GF-D8 (cell line): ENCODE measurements at regions not wholly inside any gene's neighbourhood (a gene's known extent, or its start where the extent isn't known, plus 50 kb on each side); places are given as distances from the start of the nearest gene placed in this dataset.

ENCODE experiments used
- DNase-seq: peaks from one replicate; lab custom pipeline; 2025; lab: John Stamatoyannopoulos, UW

DNA sequence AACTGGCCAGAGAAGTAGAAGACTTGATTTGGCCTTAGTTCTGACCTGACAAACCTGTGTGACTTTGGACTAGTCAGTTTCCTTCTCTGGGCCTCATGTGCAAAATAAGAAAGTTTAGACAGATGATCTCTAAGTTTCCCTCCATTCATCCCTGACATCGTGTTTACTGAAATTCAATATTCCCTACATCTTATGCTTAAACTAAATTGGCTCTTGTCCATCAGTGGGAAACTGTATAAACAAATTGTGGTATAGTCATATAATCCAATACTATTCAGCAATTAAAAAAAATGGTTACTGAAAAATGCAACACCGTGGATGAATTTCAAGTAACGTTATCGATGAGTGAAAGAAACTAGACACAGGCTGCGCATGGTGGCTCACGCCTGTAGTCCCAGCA is 64.4 kb upstream of the HRH1 start:
- DNase-seq: no peak

- DNase-seq: no peak
Measured at GRCh38 chr3:11090551-11090950, 63.7 kb upstream of the HRH1 start.

DNA sequence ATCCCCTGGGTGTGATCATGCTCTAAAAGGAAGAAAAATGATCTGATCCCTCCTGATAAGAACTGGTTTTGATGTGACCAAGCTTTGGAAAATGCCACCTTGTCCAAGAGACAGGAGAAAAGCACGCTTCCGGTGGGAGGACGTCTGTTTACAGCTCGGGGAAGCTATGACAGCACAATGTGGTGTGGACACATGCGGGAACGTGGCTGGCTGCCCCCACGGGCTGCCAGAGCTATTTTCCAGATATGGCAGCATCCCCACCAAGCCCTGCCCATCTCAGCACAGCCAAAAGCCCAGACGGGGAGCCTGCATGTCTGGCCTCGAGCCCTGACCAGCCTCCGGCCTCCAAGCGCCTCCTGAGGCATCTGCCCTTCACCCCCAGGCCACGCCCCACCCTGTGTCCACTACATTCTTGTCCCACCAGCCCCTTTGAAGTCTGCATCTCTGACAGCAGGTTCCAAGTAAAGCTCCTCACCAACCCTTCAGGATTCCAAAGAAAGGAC is 63.2 kb upstream of the HRH1 start:
- DNase-seq: no peak

DNA sequence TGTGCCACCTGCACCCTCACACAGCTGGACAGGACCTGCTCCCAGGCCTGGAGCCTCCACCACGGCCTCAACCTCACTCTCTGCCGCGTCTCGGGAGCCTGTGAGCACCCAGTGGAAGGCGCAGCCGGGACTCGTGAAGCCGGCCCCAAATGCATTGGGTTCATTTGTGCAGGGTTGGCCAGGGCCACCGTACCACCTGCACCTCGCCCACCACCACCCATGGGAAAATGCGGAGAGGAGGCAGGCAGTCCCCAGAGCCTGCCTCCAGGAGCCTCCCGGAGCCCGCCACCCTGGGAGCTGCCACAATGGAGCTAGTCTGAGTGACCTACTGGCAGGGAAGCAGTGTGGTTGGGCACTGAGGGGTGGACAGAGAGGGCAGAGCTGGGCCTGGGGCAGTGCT is 62.5 kb upstream of the HRH1 start:
- no peak for DNase-seq

GRCh38 chr3:11093823-11094340 is 60.4 kb upstream of the HRH1 start:
- no peak for DNase-seq

DNA sequence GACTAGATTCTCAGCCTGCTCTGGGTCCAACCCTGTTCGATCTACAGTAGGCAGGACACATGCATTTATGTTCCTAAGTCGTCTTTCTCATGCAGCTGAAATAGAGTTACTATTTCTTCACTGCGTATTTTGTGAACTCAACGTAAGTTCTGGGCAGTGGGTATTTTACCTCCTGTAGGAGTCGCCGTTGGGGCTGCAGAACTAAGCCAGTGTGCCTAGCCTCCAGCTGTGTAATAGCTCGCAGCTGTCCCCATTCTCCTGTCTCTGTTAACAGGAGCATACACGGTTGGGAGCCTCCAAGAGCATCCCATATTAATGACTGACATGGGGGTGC is 58.4 kb upstream of the HRH1 start:
- no peak for DNase-seq

DNA sequence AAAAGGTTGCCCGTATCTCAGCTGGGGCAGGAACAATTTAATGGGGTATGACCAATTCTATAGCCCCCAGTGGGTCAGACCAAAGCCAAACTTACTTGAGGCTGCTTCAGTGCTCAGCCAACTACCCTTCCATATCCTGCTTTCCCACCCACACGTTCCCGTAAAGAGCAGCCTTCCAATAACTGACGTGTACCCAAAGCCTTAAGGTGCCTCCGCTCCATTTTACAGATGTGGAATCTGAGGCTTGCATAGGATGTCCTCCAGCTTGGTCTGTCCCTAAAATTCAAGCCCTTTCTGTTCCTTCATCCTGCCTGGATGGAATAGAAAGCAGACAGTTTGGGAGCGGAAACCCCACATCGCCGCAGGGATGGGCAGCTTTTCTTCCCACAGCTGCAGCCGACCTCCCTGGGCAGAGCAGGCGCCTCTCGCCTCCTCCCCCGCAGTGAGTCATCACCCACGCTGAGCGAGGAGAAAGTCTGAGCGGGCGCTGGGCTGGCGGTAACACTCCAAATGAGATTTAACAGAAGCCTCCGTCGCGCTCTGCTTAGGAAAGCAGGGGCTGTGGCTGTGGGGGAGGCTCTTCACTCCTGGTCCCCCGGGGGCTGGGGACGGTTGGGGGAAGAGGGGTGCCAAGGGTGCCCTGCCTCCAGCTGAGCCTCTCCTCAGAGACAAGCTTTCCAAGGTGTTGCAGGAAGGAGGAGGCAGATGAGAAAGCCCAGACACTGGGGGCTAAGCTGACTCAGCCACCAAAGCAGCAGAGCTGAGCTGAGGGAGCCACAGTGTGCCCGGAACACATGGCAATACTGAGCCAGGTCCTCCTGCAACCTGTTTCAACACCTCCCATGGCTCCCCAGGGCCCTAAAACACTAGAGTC is 57.8 kb upstream of the HRH1 start:
- DNase-seq: peak; percentile 41

DNA sequence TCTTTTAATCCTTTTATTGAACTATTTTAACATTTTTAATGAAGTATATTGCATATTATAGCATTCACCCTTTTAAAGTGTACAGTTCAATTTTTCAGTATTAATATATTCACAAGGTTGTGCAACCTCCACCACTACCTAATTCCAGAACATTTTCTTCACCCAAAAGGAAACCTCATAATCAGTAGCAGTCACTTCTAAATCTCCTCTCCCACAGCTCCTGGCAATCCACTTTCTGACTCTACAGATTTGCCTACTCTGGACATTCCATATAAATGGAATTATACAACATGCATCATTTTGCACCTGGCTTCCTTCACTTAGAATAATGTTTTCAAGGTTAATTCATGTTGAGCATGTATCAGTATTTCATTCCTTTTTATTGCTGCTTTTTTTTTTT is 55.0 kb upstream of the HRH1 start:
- DNase-seq: no peak
